Trophoblast cell (in vitro differentiated cells and primary cell): ENCODE measurements at regions not wholly inside any gene's neighbourhood (a gene's known extent, or its start where the extent isn't known, plus 50 kb on each side); places are given as distances from the start of the nearest gene placed in this dataset.

ENCODE experiments used
- DNase-seq, 2 donors: peaks; one replicate each; pipeline ENCODE4 v3.0.0-alpha.2; 2016
- H2AFZ ChIP-seq: 2 replicates; pipeline ENCODE4 v1.6.1; 2013; ENCODE audit warnings: low read length, moderate library complexity, mild to moderate bottlenecking; ENCODE audit not compliant: insufficient read depth, poor library complexity
- H2AK5ac ChIP-seq: 2 replicates; pipeline ENCODE4 v1.6.1; 2013; ENCODE audit warnings: mild to moderate bottlenecking, low read length
- H2BK120ac ChIP-seq: 2 replicates; pipeline ENCODE4 v1.6.1; 2013; ENCODE audit warnings: low read length, mild to moderate bottlenecking, moderate library complexity; ENCODE audit not compliant: insufficient read depth, poor library complexity
- H2BK12ac ChIP-seq: 2 replicates; pipeline ENCODE4 v1.6.1; 2013; ENCODE audit warnings: mild to moderate bottlenecking, low read length, moderate library complexity
- H2BK5ac ChIP-seq: 2 replicates; pipeline ENCODE4 v1.6.1; 2013; ENCODE audit warnings: low read length, low read depth, moderate library complexity, mild to moderate bottlenecking; ENCODE audit not compliant: poor library complexity
- H3K14ac ChIP-seq: 2 replicates; pipeline ENCODE4 v1.6.1; 2013; ENCODE audit warnings: mild to moderate bottlenecking, low read length
- H3K18ac ChIP-seq: 2 replicates; pipeline ENCODE4 v1.6.1; 2013; ENCODE audit warnings: mild to moderate bottlenecking, low read length
- H3K23ac ChIP-seq: 2 replicates; pipeline ENCODE4 v1.6.1; 2013; ENCODE audit warnings: low read length
- H3K27ac ChIP-seq: 2 replicates; pipeline ENCODE4 v1.5.1; 2013; ENCODE audit warnings: low read depth, mild to moderate bottlenecking, inconsistent platforms, low read length, moderate library complexity
- H3K27me3 ChIP-seq: 2 replicates; pipeline ENCODE4 v1.6.1; 2013; ENCODE audit warnings: inconsistent platforms, mild to moderate bottlenecking, low read length, moderate library complexity; ENCODE audit not compliant: insufficient read depth
- H3K36me3 ChIP-seq, 2 experiments: 1 replicate in 1 of 2; 2 replicates in 1 of 2; pipeline ENCODE4 v1.6.1; 2013; ENCODE audit warnings: low read length in 2 of 2, mild to moderate bottlenecking in 2 of 2, moderate library complexity in 1 of 2; ENCODE audit not compliant: insufficient read depth in 2 of 2, control insufficient read depth in 1 of 2
- H3K4ac ChIP-seq: 2 replicates; pipeline ENCODE4 v1.6.1; 2013; ENCODE audit warnings: low read depth, mild to moderate bottlenecking, low read length, moderate library complexity
- H3K4me1 ChIP-seq, 2 experiments: 1 replicate in 1 of 2; 2 replicates in 1 of 2; pipeline ENCODE4 v1.6.1; 2013; ENCODE audit warnings: low read length in 2 of 2, mild to moderate bottlenecking in 2 of 2, moderate library complexity in 1 of 2; ENCODE audit not compliant: insufficient read depth in 2 of 2, control insufficient read depth in 1 of 2
- H3K4me2 ChIP-seq: 2 replicates; pipeline ENCODE4 v1.6.1; 2013; ENCODE audit warnings: inconsistent platforms, mild to moderate bottlenecking, low read length, moderate library complexity
- H3K4me3 ChIP-seq: 2 replicates; pipeline ENCODE4 v1.5.1; 2013; ENCODE audit warnings: mild to moderate bottlenecking, low read depth, low read length, inconsistent platforms
- H3K79me1 ChIP-seq: one replicate; pipeline ENCODE4 v1.6.1; 2013; ENCODE audit warnings: low read length
- H3K79me2 ChIP-seq: 2 replicates; pipeline ENCODE4 v1.6.1; 2013; ENCODE audit warnings: low read length, mild to moderate bottlenecking; ENCODE audit not compliant: control insufficient read depth, insufficient read depth, poor library complexity
- H3K9ac ChIP-seq: 2 replicates; pipeline ENCODE4 v1.6.1; 2013; ENCODE audit warnings: mild to moderate bottlenecking, low read length
- H3K9me3 ChIP-seq: 2 replicates; pipeline ENCODE4 v1.6.1; 2013; ENCODE audit warnings: low read depth, mild to moderate bottlenecking, control low read depth, inconsistent platforms, low read length; ENCODE audit not compliant: insufficient read depth
- H4K12ac ChIP-seq: 2 replicates; pipeline ENCODE4 v1.6.1; 2013; ENCODE audit warnings: low read depth, mild to moderate bottlenecking, low read length, moderate library complexity
- H4K8ac ChIP-seq: 2 replicates; pipeline ENCODE4 v1.6.1; 2013; ENCODE audit warnings: low read depth, mild to moderate bottlenecking, low read length, moderate library complexity
- H4K91ac ChIP-seq: one replicate; pipeline ENCODE4 v1.6.1; 2013; ENCODE audit warnings: low read depth, mild to moderate bottlenecking, low read length, moderate library complexity
- WGBS: extraction: QIAGEN DNeasy Blood & Tissue Kit; methylation state at CpG from one replicate; pipeline ENCODE4 v1.1.7; 2013; ENCODE audit warnings: missing lambda C conversion rate; ENCODE audit not compliant: insufficient read length, insufficient coverage; ENCODE audit errors: extremely low coverage; 5-methylcytosine and 5-hydroxymethylcytosine counted together

DNA sequence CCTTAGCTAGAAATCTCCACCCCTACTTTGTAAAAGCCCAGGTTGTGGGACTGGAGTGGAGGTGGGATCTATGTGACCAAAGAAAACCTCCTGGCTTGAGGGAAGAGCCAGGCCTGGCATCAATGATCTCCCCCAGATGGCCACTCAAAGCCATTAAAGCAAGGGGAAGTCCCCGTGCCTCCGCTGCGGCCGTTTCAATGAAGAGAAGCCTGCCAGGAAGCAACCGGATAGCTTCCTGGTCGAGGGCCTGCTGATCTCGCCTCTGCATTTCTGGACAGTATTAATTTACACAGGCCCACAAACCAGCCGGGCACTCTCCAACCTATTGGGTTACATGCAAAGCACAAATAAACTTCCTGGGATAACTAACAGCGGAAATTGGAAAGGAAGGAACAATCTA is 160.5 kb upstream of the MSX2 start:
- no peak for DNase-seq
- H3K4me1 ChIP-seq: peaks cover 3 to 12% of the 10 kb centered on the region in 2 experiments
- H3K23ac ChIP-seq: no peak overlapping the region
- no peak overlapping the region for H4K8ac ChIP-seq
- H3K18ac ChIP-seq: no peak overlapping the region
- H3K9ac ChIP-seq: no peak overlapping the region
- no peaks in the 10 kb centered on the region for H3K9me3 ChIP-seq
- no peak overlapping the region for H3K4me2 ChIP-seq
- peak overlapping the region; percentile 59 for H2BK5ac ChIP-seq
- no peaks in the 10 kb centered on the region for H3K79me2 ChIP-seq
- H3K14ac ChIP-seq: no peak overlapping the region
- H3K27me3 ChIP-seq: no peaks in the 10 kb centered on the region
- no peak overlapping the region for H4K12ac ChIP-seq
- no peak overlapping the region for H3K27ac ChIP-seq
- H2BK12ac ChIP-seq: no peak overlapping the region
- H3K79me1 ChIP-seq: peaks cover 6% of the 10 kb centered on the region
- no peak overlapping the region for H4K91ac ChIP-seq
- no peak overlapping the region for H3K4me3 ChIP-seq
- H2AK5ac ChIP-seq: no peak overlapping the region
- H2BK120ac ChIP-seq: no peak overlapping the region
- H3K36me3 ChIP-seq: no peaks in the 10 kb centered on the region
- no peak overlapping the region for H2AFZ ChIP-seq
- WGBS: no CpG with 5 or more reads among the region's 9 CpGs
- no peak overlapping the region for H3K4ac ChIP-seq

GRCh38 chr5:174567506-174568141 is 156.8 kb upstream of the MSX2 start:
- Histone ChIP-seq H4K91ac (no peak overlapping the region), H3K4ac (no peak overlapping the region), H3K79me1 (peaks cover 15% of the 10 kb centered on the region), H2AK5ac (no peak overlapping the region), H4K8ac (no peak overlapping the region), H3K9me3 (no peaks in the 10 kb centered on the region), H2BK120ac (no peak overlapping the region), H2AFZ (no peak overlapping the region), H2BK12ac (peak overlapping the region; percentile 7), H3K14ac (no peak overlapping the region), H3K4me2 (no peak overlapping the region), H3K4me3 (no peak overlapping the region), H3K23ac (no peak overlapping the region), H2BK5ac (no peak overlapping the region), H3K9ac (no peak overlapping the region), H3K36me3 (no peaks in the 10 kb centered on the region), H4K12ac (no peak overlapping the region), H3K27me3 (no peaks in the 10 kb centered on the region), H3K4me1 (peaks cover 15% of the 10 kb centered on the region in 2 experiments), H3K79me2 (peaks cover 2% of the 10 kb centered on the region), H3K27ac (no peak overlapping the region), H3K18ac (no peak overlapping the region)
- WGBS: no CpG with 5 or more reads among the region's 7 CpGs
- peak; percentile 92 to 97 for DNase-seq

DNA sequence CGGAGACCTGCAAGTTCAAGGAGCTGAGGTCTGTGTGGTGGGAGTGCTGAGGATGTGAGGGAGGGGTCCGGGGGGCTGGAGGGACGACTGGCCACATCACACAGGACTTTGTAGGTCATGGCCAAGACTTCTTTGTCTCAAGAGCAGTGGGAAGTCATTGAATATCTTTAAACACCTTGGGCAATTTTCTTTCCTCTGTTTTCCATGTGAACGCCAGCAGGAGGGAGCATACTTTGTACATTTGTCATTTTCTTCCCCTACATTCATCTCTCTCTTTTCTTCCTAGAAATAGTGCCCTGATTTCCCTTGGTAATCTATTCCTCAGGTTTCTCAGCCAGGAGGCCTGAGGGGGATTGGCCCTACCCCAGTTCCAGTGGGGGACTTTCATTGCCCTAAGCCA is 153.7 kb upstream of the MSX2 start:
- Histone ChIP-seq H3K14ac (peak overlapping the region; percentile 62), H3K27me3 (no peaks in the 10 kb centered on the region), H3K79me1 (peaks cover 23% of the 10 kb centered on the region), H3K4me3 (no peak overlapping the region), H2AFZ (no peak overlapping the region), H3K36me3 (no peaks in the 10 kb centered on the region), H3K9me3 (no peaks in the 10 kb centered on the region), H3K18ac (peak overlapping the region; percentile 65), H3K4me1 (peaks cover 18% of the 10 kb centered on the region in 2 experiments), H3K79me2 (peaks cover 3% of the 10 kb centered on the region), H3K23ac (no peak overlapping the region), H4K12ac (no peak overlapping the region), H4K91ac (peak overlapping the region; percentile 78), H2BK5ac (peak overlapping the region; percentile 39), H3K27ac (no peak overlapping the region), H2BK12ac (peak overlapping the region; percentile 82), H4K8ac (peak overlapping the region; percentile 1), H2BK120ac (peak overlapping the region; percentile 70), H3K4ac (no peak overlapping the region), H3K9ac (no peak overlapping the region), H2AK5ac (peak overlapping the region; percentile 76), H3K4me2 (no peak overlapping the region)
- WGBS: no CpG with 5 or more reads among the region's 4 CpGs
- DNase-seq: peak; percentile 33 to 61

GRCh38 chr5:174571662-174572397 is 152.6 kb upstream of the MSX2 start:
- no CpG with 5 or more reads among the region's 7 CpGs for WGBS
- peak overlapping the region; percentile 68 for H2BK5ac ChIP-seq
- H2AK5ac ChIP-seq: peak overlapping the region; percentile 10

More at GRCh38 chr5:174571662-174572397, 152.6 kb upstream of the MSX2 start:
- H3K79me2 ChIP-seq: peaks cover 3% of the 10 kb centered on the region
- DNase-seq: peak; percentile 59 to 66
- no peak overlapping the region for H3K4me3 ChIP-seq
- peaks cover 18% of the 10 kb centered on the region in 2 experiments for H3K4me1 ChIP-seq
- no peak overlapping the region for H3K4me2 ChIP-seq
- no peak overlapping the region for H4K8ac ChIP-seq
- H4K91ac ChIP-seq: peak overlapping the region; percentile 77
- H2AFZ ChIP-seq: peak overlapping the region; percentile 59
- H3K79me1 ChIP-seq: peaks cover 23% of the 10 kb centered on the region
- H3K14ac ChIP-seq: peak overlapping the region; percentile 36
- H3K4ac ChIP-seq: peak overlapping the region; percentile 1
- no peak overlapping the region for H4K12ac ChIP-seq
- H3K9me3 ChIP-seq: no peaks in the 10 kb centered on the region
- peak overlapping the region; percentile 71 for H2BK120ac ChIP-seq
- H2BK12ac ChIP-seq: peak overlapping the region; percentile 55
- H3K9ac ChIP-seq: no peak overlapping the region
- H3K18ac ChIP-seq: peak overlapping the region; percentile 57
- H3K27ac ChIP-seq: no peak overlapping the region
- no peak overlapping the region for H3K23ac ChIP-seq
- no peaks in the 10 kb centered on the region for H3K27me3 ChIP-seq
- no peaks in the 10 kb centered on the region for H3K36me3 ChIP-seq
